ENCODE measurements at regions not wholly inside any gene's neighbourhood (a gene's known extent, or its start where the extent isn't known, plus 50 kb on each side); places are given as distances from the start of the nearest gene placed in this dataset.

DNA sequence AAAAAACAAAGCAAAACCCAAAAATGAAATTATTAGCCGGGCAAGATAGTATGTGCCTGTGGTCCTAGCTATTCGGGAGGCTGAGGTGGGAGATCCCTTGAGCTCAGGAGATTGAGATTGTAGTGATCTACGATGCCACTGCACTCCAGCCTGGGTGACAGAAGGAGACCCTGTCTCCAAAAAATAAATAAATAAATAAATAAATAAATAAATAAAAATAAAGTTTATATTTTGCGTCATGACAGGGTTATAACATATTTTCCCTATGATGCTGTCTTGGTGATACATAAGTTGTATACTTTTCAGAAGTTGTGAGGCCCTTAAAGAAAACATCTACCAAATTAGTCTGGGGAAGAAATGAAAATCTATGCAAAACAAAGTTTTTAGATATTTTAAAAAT lies 94.5 kb upstream of the MKLN1 start:
- no peak for DNase-seq (ENCODE audit: extremely low read depth, low read depth, low spot score)

DNA sequence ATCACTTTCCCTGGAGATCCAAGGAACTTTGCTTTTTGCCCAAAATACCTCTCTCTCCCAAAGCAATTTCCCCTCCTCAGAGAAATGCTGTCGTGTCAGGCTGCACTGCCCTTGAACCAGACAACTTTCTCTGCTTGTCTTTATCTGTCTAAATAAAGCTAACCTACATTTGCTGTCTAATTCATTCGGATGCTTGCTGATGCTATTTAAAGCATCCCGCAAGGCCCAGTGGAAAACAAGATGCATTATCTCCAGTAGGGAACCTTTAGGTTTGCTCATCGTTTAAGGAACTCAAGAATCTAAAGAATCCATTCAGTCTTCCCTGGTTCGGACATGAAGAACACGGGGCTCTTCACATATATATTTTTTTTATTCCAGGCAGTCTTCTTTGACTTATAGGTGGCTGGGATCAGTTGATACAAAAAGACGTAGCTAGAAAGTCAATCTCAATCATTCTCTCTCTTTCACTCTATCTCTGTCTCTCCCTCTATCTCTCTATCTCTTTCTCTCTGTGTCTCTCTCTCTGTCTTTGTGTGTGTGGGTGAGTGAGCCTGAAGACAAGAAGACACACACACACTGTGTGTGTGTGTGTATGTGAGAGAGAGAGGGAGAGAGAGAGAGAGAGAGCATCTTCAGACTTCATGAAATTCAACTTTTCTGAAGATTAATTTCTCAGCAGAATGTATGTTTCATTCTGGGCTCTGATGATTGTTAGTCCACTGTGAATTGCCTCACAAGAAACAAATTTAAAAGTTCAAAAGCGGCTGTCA lies 92.8 kb upstream of the MKLN1 start:
- no peak for DNase-seq (ENCODE audit: extremely low read depth, low read depth, low spot score)

GRCh38 chr7:131235489-131236317 lies 92.0 kb upstream of the MKLN1 start:
- DNase-seq (ENCODE audit: extremely low read depth, low read depth, low spot score) = peak; percentile 98

DNA sequence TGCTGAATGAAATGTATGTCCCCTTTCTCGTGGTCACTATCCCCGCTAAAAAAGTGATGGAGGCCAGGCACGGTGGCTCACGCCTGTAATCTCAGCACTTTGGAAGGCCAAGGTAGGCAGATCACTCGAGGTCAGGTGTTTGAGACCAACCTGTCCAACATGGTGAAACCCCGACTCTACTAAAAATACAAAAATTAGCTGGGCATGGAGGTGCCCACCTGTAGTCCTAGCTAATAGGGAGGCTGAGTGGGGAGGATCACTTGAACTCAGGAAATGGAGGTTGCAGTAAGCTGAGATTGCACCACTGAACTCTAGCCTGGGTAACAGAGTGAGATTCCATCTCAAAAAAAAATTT lies 91.4 kb upstream of the MKLN1 start:
- no peak for DNase-seq (ENCODE audit: extremely low read depth, low read depth, low spot score)

GRCh38 chr7:131238347-131238931 lies 89.2 kb upstream of the MKLN1 start:
- no peak for DNase-seq (ENCODE audit: extremely low read depth, low read depth, low spot score)

DNA sequence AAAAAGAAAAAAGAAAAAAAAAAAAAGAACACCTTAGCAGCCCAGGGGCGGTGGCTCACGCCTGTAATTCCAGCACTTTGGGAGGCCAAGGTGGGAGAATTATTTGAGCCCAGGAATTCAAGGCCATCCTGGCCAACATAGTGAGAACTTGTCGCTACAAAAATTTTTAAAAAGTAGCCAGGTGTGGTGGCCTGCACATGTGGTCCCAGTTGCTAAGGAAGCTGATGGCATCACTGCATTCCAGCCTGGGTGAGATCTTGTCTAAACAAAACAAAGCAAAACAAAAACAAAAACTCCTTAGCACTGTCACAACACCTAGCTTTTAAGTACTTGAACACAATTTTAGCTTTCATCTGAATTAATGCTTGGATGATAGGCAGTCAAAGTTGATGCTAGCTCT lies 86.3 kb upstream of the MKLN1 start:
- DNase-seq (ENCODE audit: extremely low read depth, low read depth, low spot score) = no peak

DNA sequence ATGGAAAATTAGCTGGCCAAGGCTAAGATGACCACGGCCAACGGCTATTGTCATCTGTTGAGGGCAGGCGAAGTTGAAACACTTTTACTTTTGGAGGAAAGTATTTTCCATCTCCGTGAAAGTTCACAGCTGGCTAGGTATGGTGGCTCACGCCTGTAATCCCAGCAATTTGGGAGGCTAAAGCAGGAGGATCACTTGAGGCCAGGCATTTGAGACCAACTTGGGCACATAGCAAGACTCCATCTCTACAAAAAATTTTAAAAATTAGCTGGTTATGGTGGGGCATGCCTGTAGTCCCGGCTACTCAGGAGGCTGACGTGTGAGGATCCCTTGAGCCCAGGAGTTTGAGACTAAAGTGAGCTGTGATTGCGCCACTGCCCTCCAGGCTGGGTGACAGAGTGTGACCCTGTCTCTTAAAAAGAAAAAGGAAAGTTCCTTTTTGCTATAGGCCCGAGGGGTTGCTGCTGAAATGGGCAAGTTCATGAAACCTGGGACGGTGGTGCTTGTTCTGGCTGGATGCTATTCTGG lies 85.5 kb upstream of the MKLN1 start:
- DNase-seq (ENCODE audit: extremely low read depth, low read depth, low spot score) = no peak

DNA sequence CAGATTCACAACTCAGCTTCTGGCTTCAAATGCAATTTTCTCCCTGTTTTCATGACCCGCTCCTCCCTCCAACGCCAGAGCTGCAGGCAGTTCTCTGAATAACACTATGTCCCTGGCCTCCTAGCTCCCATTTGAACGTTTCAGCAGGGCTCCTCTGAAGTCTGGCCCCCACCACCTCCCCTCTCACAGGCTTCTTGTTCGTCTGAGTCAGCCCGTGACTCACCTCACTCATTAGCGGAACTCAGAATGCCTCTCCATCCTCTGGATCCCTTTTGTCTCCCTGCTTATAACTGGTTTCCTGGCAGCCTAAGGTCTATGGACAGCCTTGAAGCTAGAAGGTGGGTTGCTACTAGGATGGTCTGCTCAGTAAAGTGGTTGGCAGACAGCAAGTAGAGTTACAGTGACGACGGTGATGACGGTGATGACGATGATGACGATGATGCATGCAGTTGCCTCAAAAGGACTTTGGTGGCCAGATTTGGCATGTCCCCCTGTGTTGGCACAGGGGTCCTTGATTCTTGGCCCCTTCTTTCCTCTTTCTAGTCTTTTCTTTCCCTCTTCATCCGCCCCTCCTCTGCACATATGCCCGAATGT lies 83.3 kb upstream of the MKLN1 start:
- DNase-seq (ENCODE audit: extremely low read depth, low read depth, low spot score) = no peak

GRCh38 chr7:131249003-131249402 lies 78.7 kb upstream of the MKLN1 start:
- no peak for DNase-seq (ENCODE audit: extremely low read depth, low read depth, low spot score)

DNA sequence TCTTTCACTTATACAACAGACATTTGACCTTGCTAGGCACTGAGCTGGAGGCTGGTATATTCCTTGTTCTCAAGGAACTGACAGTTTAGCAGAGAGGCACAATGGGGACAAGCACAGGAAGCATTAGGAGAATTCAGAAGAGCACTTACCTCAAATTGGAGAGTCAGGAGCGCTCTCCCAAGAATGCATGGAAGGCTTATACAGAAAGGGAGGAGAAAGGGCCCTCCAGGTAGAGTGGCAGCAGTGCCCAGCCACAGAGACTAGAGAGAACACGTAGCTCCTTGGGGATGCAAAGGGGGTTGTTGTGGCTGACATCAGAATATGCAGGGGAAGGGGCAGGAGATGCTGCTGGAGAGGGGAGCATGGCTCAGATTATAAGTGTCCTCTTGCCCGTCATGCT lies 78.2 kb upstream of the MKLN1 start:
- DNase-seq (ENCODE audit: extremely low read depth, low read depth, low spot score) = no peak

GRCh38 chr7:131250331-131250730 lies 77.3 kb upstream of the MKLN1 start:
- no peak for DNase-seq (ENCODE audit: extremely low read depth, low read depth, low spot score)

DNA sequence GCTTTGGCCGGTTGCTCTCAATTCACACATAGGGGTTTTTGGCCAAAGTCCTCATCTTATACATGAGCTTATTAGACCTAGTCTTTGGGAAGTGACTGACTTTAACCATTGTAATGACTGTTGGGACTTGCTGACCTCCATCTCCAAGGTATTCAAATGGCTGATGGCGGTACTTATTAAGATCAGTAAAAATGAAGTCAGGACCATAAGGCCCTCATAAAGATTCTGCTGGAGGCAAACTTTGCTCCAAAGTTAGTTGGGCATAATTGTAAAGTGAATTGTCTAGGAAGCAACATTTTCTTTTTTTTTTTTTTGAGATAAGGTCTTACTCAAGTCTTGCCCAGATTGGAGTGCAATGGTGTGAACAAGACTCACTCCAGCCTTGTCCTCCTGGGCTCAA lies 76.3 kb upstream of the MKLN1 start:
- no peak for DNase-seq (ENCODE audit: extremely low read depth, low read depth, low spot score)

DNA sequence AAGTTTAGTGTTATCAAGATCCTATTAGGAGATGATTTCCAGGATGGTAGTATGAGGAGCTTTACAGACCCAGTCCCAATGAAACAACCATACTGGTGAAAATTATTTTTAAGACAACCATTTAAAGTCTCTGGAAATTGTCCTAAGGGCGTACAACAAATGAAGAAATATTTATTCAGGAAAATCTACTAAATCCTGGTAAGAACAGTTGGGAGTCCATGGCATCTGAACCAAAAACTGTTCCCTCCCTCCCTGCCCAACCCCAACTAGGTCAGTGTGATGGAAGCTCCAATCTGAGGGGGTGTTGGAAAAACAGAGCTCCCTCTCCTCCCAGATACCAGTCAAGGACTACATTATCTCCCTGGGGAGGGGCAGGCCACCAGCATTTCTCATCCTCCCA lies 74.7 kb upstream of the MKLN1 start:
- DNase-seq (ENCODE audit: extremely low read depth, low read depth, low spot score) = no peak

DNA sequence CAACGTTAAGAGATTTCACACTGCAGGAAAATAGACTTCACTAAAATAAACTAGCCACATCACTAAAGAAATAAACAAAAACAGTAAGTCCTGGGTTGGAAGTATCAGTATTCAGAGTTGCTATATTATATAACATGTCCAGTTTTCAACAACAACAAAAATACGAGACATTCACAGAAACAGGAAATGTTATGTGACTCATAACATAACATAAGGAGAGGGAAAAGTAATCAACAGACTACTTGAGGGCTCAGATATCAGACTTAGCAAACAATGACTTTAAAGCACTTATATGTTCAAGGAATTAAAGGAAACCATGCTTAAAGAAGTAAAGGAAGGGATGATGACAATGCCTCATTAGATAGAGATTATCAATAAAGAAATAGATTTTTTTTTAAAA lies 73.5 kb upstream of the MKLN1 start:
- DNase-seq (ENCODE audit: extremely low read depth, low read depth, low spot score) = no peak

DNA sequence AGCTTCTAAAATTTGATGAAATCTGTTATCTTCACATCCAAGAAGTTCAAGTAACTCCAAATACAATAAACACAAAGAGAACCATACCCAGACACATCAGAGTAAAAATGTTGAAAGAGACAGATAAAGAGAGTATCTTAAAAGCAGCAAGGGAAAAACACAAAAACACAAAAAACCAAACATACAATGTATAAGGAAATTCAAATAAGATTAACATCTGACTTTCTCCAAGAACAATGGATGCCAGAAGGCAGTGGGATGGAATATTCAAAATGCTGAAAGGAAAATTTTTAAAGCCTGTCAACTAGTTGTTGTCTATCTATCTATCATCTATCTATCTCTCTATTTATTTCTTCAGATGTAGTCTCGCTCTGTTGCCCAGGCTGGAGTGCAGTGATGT lies 72.4 kb upstream of the MKLN1 start:
- DNase-seq (ENCODE audit: extremely low read depth, low read depth, low spot score) = no peak

- DNase-seq (ENCODE audit: extremely low read depth, low read depth, low spot score) = no peak
Measured at GRCh38 chr7:131261476-131261994, 66.1 kb upstream of the MKLN1 start.

GRCh38 chr7:131265227-131265626 lies 62.4 kb upstream of the MKLN1 start:
- no peak for DNase-seq (ENCODE audit: extremely low read depth, low read depth, low spot score)

DNA sequence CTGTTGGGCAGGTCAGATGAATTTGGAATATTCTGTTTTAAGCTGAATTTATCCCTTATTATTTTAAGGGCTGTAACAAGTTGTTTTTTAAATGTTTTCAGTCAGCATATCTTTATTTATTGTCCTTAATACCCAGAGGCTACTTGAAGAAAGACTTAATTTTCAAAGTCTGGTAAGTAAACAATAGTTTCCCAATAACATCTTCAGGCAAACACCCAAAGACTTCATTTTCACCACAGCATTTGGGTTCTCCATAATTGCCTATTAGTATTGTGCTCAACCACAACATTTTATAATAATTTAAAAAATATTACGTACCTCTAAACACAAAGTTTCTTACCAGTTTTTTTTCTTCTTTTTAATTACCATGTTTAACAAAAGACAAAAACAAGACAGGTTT lies 60.0 kb upstream of the MKLN1 start:
- no peak for DNase-seq (ENCODE audit: extremely low read depth, low read depth, low spot score)

GRCh38 chr7:131268906-131269305 lies 58.8 kb upstream of the MKLN1 start:
- DNase-seq (ENCODE audit: extremely low read depth, low read depth, low spot score) = no peak

GRCh38 chr7:131272086-131272485 lies 55.6 kb upstream of the MKLN1 start:
- no peak for DNase-seq (ENCODE audit: extremely low read depth, low read depth, low spot score)

- no peak for DNase-seq (ENCODE audit: extremely low read depth, low read depth, low spot score)
Measured at GRCh38 chr7:131274986-131275385, 52.7 kb upstream of the MKLN1 start.

Data from glomerular endothelial cell (primary cell).